Neural cell (in vitro differentiated cells): ENCODE measurements at regions not wholly inside any gene's neighbourhood (a gene's known extent, or its start where the extent isn't known, plus 50 kb on each side); places are given as distances from the start of the nearest gene placed in this dataset.

Experiments
- H2AFZ ChIP-seq: fragments of 200-600, 300-800 bp; sonication (generic), shearing (Covaris generic); 2 replicates; pipeline ENCODE4 v1.6.0; 2014; ENCODE audit warnings: low read depth, mild to moderate bottlenecking, antibody characterized with exemption, low read length, moderate library complexity
- H3F3A ChIP-seq: fragments of 200-600 bp; shearing (Covaris generic); 2 replicates; pipeline ENCODE4 v1.6.1; 2016; ENCODE audit warnings: mild to moderate bottlenecking, moderate library complexity, mixed read lengths, antibody characterized with exemption, low read length; ENCODE audit not compliant: insufficient read depth, poor library complexity, severe bottlenecking
- H3K27ac ChIP-seq: fragments of 200-600, 300-800 bp; sonication (generic), shearing (Covaris generic); 2 replicates; pipeline ENCODE4 v1.5.1; 2014; ENCODE audit warnings: mild to moderate bottlenecking, low read length, moderate library complexity
- H3K27me3 ChIP-seq: fragments of 300-800, 200-600 bp; sonication (generic), shearing (Covaris generic); 2 replicates; pipeline ENCODE4 v1.6.0; 2014; ENCODE audit warnings: mild to moderate bottlenecking, low read depth, low read length, moderate library complexity; ENCODE audit not compliant: insufficient read depth
- H3K36me3 ChIP-seq: fragments of 300-800, 200-600 bp; sonication (generic), shearing (Covaris generic); 2 replicates; pipeline ENCODE4 v1.5.1; 2014; ENCODE audit warnings: mild to moderate bottlenecking, antibody characterized with exemption, low read length, moderate library complexity; ENCODE audit not compliant: insufficient read depth
- H3K4me2 ChIP-seq: fragments of 300-800, 200-600 bp; sonication (generic), shearing (Covaris generic); 2 replicates; pipeline ENCODE4 v1.6.0; 2014; ENCODE audit warnings: mild to moderate bottlenecking, low read length
- H3K4me3 ChIP-seq: fragments of 300-800, 200-600 bp; sonication (generic), shearing (Covaris generic); 2 replicates; pipeline ENCODE4 v1.5.1; 2014; ENCODE audit warnings: mild to moderate bottlenecking, low read length, moderate library complexity
- H3K79me2 ChIP-seq: fragments of 200-600 bp; shearing (Covaris generic); replicated peaks from 2 replicates; pipeline ENCODE4 v1.6.0; 2014; ENCODE audit warnings: mild to moderate bottlenecking, low read length, moderate library complexity; ENCODE audit not compliant: insufficient read depth
- H3K9ac ChIP-seq: fragments of 300-800, 200-600 bp; sonication (generic), shearing (Covaris generic); 2 replicates; pipeline ENCODE4 v1.6.1; 2016; ENCODE audit warnings: mild to moderate bottlenecking, low read length, mixed read lengths
- H3K9me2 ChIP-seq: fragments of 200-600 bp; shearing (Covaris generic); 2 replicates; pipeline ENCODE4 v1.6.1; 2016; ENCODE audit warnings: mild to moderate bottlenecking, low read length, mixed read lengths; ENCODE audit not compliant: insufficient read depth
- H3K9me3 ChIP-seq: fragments of 200-600, 300-800 bp; sonication (generic), shearing (Covaris generic); 2 replicates; pipeline ENCODE4 v1.6.1; 2016; ENCODE audit warnings: mild to moderate bottlenecking, mixed run types, low read length, moderate library complexity, mixed read lengths
- H4K20me1 ChIP-seq: fragments of 200-600 bp; shearing (Covaris generic); 2 replicates; pipeline ENCODE4 v1.6.1; 2016; ENCODE audit warnings: mild to moderate bottlenecking, mixed run types; ENCODE audit not compliant: insufficient read depth
- EP300 ChIP-seq: fragments of 450-650 bp; conservative IDR thresholded peaks from 2 replicates; pipeline ENCODE4 v1.6.1; 2014; ENCODE audit warnings: antibody characterized with exemption, mild to moderate bottlenecking, moderate library complexity; ENCODE audit not compliant: poor library complexity, severe bottlenecking
- EZH2 ChIP-seq: fragments of 200-600, 300-800 bp; shearing (Covaris generic), sonication (generic); IDR thresholded peaks from 2 replicates; pipeline ENCODE4 v1.6.1; 2014; ENCODE audit warnings: antibody characterized with exemption, low read length, borderline replicate concordance, mild to moderate bottlenecking; ENCODE audit not compliant: insufficient read depth, poor library complexity, severe bottlenecking
- MXI1 ChIP-seq: fragments of 450-650 bp; conservative IDR thresholded peaks from 2 replicates; pipeline ENCODE4 v1.6.1; 2014; ENCODE audit warnings: antibody characterized with exemption, mild to moderate bottlenecking; ENCODE audit not compliant: poor library complexity, severe bottlenecking
- POLR2AphosphoS5 ChIP-seq: IDR thresholded peaks from 2 replicates; pipeline ENCODE4 v1.6.1; 2012
- RAD21 ChIP-seq: fragments of 450-650 bp; conservative IDR thresholded peaks from 2 replicates; pipeline ENCODE4 v1.6.1; 2014; ENCODE audit warnings: antibody characterized with exemption, mild to moderate bottlenecking, moderate library complexity
- SMC3 ChIP-seq: fragments of 450-650 bp; conservative IDR thresholded peaks from 2 replicates; pipeline ENCODE4 v1.6.1; 2014; ENCODE audit warnings: antibody characterized with exemption, mild to moderate bottlenecking, moderate library complexity; ENCODE audit not compliant: poor library complexity
- TAF1 ChIP-seq: IDR thresholded peaks from 2 replicates; pipeline ENCODE4 v1.6.1; 2012; ENCODE audit warnings: low read depth
- TF ChIP-seq, protein P1 (sequence below): IDR thresholded peaks from 2 replicates; pipeline ENCODE4 v1.6.1; 2012; ENCODE audit warnings: borderline replicate concordance
- TF ChIP-seq, protein P2 (sequence below): fragments of 450-650 bp; IDR thresholded peaks from 2 replicates; pipeline ENCODE4 v1.5.1; 2014; ENCODE audit warnings: antibody characterized with exemption, mild to moderate bottlenecking, moderate library complexity; ENCODE audit not compliant: poor library complexity, severe bottlenecking

DNA sequence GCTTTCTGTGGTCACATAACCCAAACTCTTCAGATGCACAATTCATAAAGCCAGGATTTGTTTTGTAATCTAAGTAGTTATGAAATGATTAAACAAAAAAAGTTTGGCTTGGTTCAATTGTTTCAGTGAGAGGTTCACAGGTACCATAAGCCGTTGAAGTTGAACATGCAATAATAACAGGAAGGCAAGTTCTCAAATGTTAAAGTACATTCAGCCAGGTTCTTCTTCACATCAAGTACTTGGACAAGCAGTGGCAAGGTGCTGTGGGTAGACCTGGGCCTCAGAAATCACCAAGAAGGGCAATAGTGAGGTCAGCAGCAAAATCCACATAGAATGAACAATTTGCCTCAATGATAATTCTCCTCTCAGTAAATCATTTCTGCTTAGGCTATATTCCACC lies 175.5 kb downstream of the EPM2A start:
- H3K36me3 ChIP-seq = no peaks in the 10 kb centered on the region
- H3K9me3 ChIP-seq = no peaks in the 10 kb centered on the region
- H3K9me2 ChIP-seq = no peaks in the 10 kb centered on the region
- no peak overlapping the region for H3K27ac ChIP-seq
- no peaks in the 10 kb centered on the region for H3K27me3 ChIP-seq
- H3K4me2 ChIP-seq = no peak overlapping the region
- TF ChIP-seq, protein P1, sequence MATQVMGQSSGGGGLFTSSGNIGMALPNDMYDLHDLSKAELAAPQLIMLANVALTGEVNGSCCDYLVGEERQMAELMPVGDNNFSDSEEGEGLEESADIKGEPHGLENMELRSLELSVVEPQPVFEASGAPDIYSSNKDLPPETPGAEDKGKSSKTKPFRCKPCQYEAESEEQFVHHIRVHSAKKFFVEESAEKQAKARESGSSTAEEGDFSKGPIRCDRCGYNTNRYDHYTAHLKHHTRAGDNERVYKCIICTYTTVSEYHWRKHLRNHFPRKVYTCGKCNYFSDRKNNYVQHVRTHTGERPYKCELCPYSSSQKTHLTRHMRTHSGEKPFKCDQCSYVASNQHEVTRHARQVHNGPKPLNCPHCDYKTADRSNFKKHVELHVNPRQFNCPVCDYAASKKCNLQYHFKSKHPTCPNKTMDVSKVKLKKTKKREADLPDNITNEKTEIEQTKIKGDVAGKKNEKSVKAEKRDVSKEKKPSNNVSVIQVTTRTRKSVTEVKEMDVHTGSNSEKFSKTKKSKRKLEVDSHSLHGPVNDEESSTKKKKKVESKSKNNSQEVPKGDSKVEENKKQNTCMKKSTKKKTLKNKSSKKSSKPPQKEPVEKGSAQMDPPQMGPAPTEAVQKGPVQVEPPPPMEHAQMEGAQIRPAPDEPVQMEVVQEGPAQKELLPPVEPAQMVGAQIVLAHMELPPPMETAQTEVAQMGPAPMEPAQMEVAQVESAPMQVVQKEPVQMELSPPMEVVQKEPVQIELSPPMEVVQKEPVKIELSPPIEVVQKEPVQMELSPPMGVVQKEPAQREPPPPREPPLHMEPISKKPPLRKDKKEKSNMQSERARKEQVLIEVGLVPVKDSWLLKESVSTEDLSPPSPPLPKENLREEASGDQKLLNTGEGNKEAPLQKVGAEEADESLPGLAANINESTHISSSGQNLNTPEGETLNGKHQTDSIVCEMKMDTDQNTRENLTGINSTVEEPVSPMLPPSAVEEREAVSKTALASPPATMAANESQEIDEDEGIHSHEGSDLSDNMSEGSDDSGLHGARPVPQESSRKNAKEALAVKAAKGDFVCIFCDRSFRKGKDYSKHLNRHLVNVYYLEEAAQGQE = no peak
- TF ChIP-seq EP300 (no peak), MXI1 (no peak), SMC3 (no peak), EZH2 (no peak), TAF1 (no peak)
- H4K20me1 ChIP-seq = no peaks in the 10 kb centered on the region
- H2AFZ ChIP-seq = no peak overlapping the region
- no peaks in the 10 kb centered on the region for H3F3A ChIP-seq
- no peak overlapping the region for H3K4me3 ChIP-seq
- no peak overlapping the region for H3K9ac ChIP-seq
- H3K79me2 ChIP-seq = no peaks in the 10 kb centered on the region

DNA sequence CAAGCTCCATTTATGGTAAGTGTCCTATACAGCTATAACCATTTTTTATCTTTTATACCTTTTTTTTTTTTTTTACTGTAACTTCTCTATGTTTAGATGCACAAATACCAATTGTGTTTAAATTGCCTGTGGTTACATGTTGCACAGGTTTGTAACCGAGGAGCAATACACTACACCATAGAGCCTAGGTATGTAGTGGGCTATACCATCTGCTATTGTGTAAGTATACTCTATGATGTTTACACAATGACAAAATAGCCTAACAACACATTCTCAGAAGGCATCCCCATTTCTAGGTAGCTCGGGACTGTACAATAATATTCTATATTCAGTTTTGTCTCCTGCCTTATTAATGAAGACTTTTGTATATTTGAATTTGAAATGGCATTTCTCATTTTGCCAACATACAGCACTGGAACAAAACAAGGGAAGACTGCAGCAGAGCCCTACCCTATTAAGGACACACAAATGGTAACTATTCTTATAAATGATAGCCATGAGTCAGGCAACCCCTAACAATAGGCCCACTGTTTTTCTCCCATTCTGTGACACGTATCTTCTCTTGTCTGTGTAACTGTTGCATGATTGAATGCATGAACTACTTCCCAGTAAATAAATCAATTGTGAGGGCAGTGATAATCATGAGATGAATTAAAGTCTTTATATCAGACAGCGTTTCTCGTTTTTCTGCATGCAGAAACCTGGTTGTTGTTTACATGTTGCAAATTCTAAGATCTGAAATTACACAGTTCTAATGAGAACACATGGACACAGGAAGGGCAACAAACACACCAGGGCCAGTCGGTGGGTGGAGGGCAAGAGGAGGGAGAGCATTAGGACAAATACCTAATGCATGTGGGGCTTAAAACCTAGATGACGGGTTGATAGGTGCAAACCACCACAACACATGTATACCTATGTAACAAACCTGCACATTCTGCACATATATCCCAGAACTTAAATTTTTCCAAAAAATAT lies 173.9 kb downstream of the EPM2A start:
- H3K9me2 ChIP-seq = no peaks in the 10 kb centered on the region
- no peak overlapping the region for H3K9ac ChIP-seq
- no peaks in the 10 kb centered on the region for H3K9me3 ChIP-seq
- no peaks in the 10 kb centered on the region for H3K79me2 ChIP-seq
- no peaks in the 10 kb centered on the region for H3K36me3 ChIP-seq
- H3K4me3 ChIP-seq = no peak overlapping the region
- no peaks in the 10 kb centered on the region for H4K20me1 ChIP-seq
- no peak overlapping the region for H3K4me2 ChIP-seq
- H3K27ac ChIP-seq = no peak overlapping the region
- no peaks in the 10 kb centered on the region for H3K27me3 ChIP-seq
- TF ChIP-seq POLR2AphosphoS5 = no peak
- no peak for TF ChIP-seq EP300
- TF ChIP-seq MXI1 = no peak
- TF ChIP-seq, protein P2, sequence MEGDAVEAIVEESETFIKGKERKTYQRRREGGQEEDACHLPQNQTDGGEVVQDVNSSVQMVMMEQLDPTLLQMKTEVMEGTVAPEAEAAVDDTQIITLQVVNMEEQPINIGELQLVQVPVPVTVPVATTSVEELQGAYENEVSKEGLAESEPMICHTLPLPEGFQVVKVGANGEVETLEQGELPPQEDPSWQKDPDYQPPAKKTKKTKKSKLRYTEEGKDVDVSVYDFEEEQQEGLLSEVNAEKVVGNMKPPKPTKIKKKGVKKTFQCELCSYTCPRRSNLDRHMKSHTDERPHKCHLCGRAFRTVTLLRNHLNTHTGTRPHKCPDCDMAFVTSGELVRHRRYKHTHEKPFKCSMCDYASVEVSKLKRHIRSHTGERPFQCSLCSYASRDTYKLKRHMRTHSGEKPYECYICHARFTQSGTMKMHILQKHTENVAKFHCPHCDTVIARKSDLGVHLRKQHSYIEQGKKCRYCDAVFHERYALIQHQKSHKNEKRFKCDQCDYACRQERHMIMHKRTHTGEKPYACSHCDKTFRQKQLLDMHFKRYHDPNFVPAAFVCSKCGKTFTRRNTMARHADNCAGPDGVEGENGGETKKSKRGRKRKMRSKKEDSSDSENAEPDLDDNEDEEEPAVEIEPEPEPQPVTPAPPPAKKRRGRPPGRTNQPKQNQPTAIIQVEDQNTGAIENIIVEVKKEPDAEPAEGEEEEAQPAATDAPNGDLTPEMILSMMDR = no peak
- no peak for TF ChIP-seq SMC3
- TF ChIP-seq TAF1 = no peak
- TF ChIP-seq, protein P1 = no peak
- TF ChIP-seq EZH2 = no peak
- no peak for TF ChIP-seq RAD21
- H3F3A ChIP-seq = no peaks in the 10 kb centered on the region
- H2AFZ ChIP-seq = no peak overlapping the region
